SJCRH30 (cell line): ENCODE measurements at regions not wholly inside any gene's neighbourhood (a gene's known extent, or its start where the extent isn't known, plus 50 kb on each side); places are given as distances from the start of the nearest gene placed in this dataset.
A peak's percentile ranks its signal among the peaks of the same experiment; 100 is the strongest.

Experiments
- DNase-seq, 2 experiments: peaks; one replicate each; pipeline ENCODE4 v3.0.0-alpha.2; 2015 to 2020
- H3K27ac ChIP-seq: fragments of 250-450 bp; sonication (Bioruptor Pico); 2 replicates; pipeline ENCODE4 v1.5.1; 2020; ENCODE audit warnings: mild to moderate bottlenecking, moderate library complexity
- H3K27me3 ChIP-seq: fragments of 250-450 bp; sonication (Bioruptor Pico); 2 replicates; pipeline ENCODE4 v1.5.1; 2020; ENCODE audit warnings: mild to moderate bottlenecking, moderate library complexity
- H3K36me3 ChIP-seq: fragments of 250-450 bp; sonication (Bioruptor Pico); 2 replicates; pipeline ENCODE4 v1.5.1; 2020; ENCODE audit warnings: mild to moderate bottlenecking, moderate library complexity
- H3K4me1 ChIP-seq: fragments of 250-450 bp; sonication (Bioruptor Pico); 2 replicates; pipeline ENCODE4 v1.5.1; 2020; ENCODE audit warnings: mild to moderate bottlenecking, moderate library complexity
- H3K4me3 ChIP-seq: fragments of 250-450 bp; sonication (Bioruptor Pico); 2 replicates; pipeline ENCODE4 v1.5.1; 2020; ENCODE audit warnings: mild to moderate bottlenecking, moderate library complexity
- H3K9me3 ChIP-seq: fragments of 250-450 bp; sonication (Bioruptor Pico); replicated peaks from 2 replicates; pipeline ENCODE4 v1.5.1; 2020; ENCODE audit warnings: mild to moderate bottlenecking, moderate library complexity

GRCh38 chr9:28841775-28842174 is 1268.5 kb upstream of the C9orf72 start:
- H3K9me3 ChIP-seq = no peaks in the 10 kb centered on the region
- no peaks in the 10 kb centered on the region for H3K4me1 ChIP-seq
- no peaks in the 10 kb centered on the region for H3K27me3 ChIP-seq
- DNase-seq = no peak
- no peak overlapping the region for H3K4me3 ChIP-seq
- no peaks in the 10 kb centered on the region for H3K36me3 ChIP-seq
- no peak overlapping the region for H3K27ac ChIP-seq

GRCh38 chr9:28847331-28847730 is 1274.0 kb upstream of the C9orf72 start:
- Histone ChIP-seq H3K4me1 (no peaks in the 10 kb centered on the region), H3K27me3 (no peaks in the 10 kb centered on the region), H3K9me3 (no peaks in the 10 kb centered on the region), H3K27ac (no peak overlapping the region), H3K36me3 (no peaks in the 10 kb centered on the region), H3K4me3 (no peak overlapping the region)
- DNase-seq = no peak

- no peaks in the 10 kb centered on the region for H3K36me3 ChIP-seq
- H3K27ac ChIP-seq = no peak overlapping the region
- no peaks in the 10 kb centered on the region for H3K4me1 ChIP-seq
- no peaks in the 10 kb centered on the region for H3K9me3 ChIP-seq
- no peak for DNase-seq
- no peak overlapping the region for H3K4me3 ChIP-seq
- H3K27me3 ChIP-seq = no peaks in the 10 kb centered on the region
Observed at GRCh38 chr9:28848671-28849070, 1275.4 kb upstream of the C9orf72 start.

GRCh38 chr9:28853477-28853876 is 1280.2 kb upstream of the C9orf72 start:
- H3K9me3 ChIP-seq = no peaks in the 10 kb centered on the region
- H3K4me1 ChIP-seq = no peaks in the 10 kb centered on the region
- H3K36me3 ChIP-seq = no peaks in the 10 kb centered on the region
- no peak overlapping the region for H3K4me3 ChIP-seq
- no peak overlapping the region for H3K27ac ChIP-seq
- no peak for DNase-seq
- H3K27me3 ChIP-seq = no peaks in the 10 kb centered on the region

- H3K36me3 ChIP-seq = no peaks in the 10 kb centered on the region
- H3K27me3 ChIP-seq = no peaks in the 10 kb centered on the region
- H3K9me3 ChIP-seq = no peaks in the 10 kb centered on the region
- no peak overlapping the region for H3K4me3 ChIP-seq
- H3K27ac ChIP-seq = peak overlapping the region; percentile 58
- peaks cover 25% of the 10 kb centered on the region for H3K4me1 ChIP-seq
- DNase-seq = peak; percentile 17 to 64
Observed at GRCh38 chr9:28866951-28867350, 1293.7 kb upstream of the C9orf72 start.

GRCh38 chr9:28868228-28868990 is 1295.1 kb upstream of the C9orf72 start:
- DNase-seq = no peak
- Histone ChIP-seq H3K27ac (no peak overlapping the region), H3K27me3 (no peaks in the 10 kb centered on the region), H3K4me3 (no peak overlapping the region), H3K36me3 (no peaks in the 10 kb centered on the region), H3K4me1 (peaks cover 21% of the 10 kb centered on the region), H3K9me3 (no peaks in the 10 kb centered on the region)

GRCh38 chr9:28882529-28882928 is 1309.2 kb upstream of the C9orf72 start:
- H3K9me3 ChIP-seq = no peaks in the 10 kb centered on the region
- H3K4me3 ChIP-seq = no peak overlapping the region
- H3K4me1 ChIP-seq = no peaks in the 10 kb centered on the region
- DNase-seq = no peak
- H3K36me3 ChIP-seq = no peaks in the 10 kb centered on the region
- no peaks in the 10 kb centered on the region for H3K27me3 ChIP-seq
- H3K27ac ChIP-seq = no peak overlapping the region

GRCh38 chr9:28883234-28883633 is 1310.0 kb upstream of the C9orf72 start:
- Histone ChIP-seq H3K4me3 (no peak overlapping the region), H3K27me3 (no peaks in the 10 kb centered on the region), H3K9me3 (no peaks in the 10 kb centered on the region), H3K27ac (no peak overlapping the region), H3K36me3 (no peaks in the 10 kb centered on the region), H3K4me1 (no peaks in the 10 kb centered on the region)
- DNase-seq = no peak

GRCh38 chr9:28887188-28887884 is 1314.1 kb upstream of the C9orf72 start:
- Histone ChIP-seq H3K4me3 (no peak overlapping the region), H3K27ac (no peak overlapping the region), H3K36me3 (no peaks in the 10 kb centered on the region), H3K9me3 (no peaks in the 10 kb centered on the region), H3K27me3 (no peaks in the 10 kb centered on the region), H3K4me1 (no peaks in the 10 kb centered on the region)
- no peak for DNase-seq

GRCh38 chr9:28888806-28889205 is 1315.5 kb upstream of the C9orf72 start:
- H3K27ac ChIP-seq = no peak overlapping the region
- H3K4me3 ChIP-seq = no peak overlapping the region
- H3K9me3 ChIP-seq = no peaks in the 10 kb centered on the region
- no peaks in the 10 kb centered on the region for H3K4me1 ChIP-seq
- H3K36me3 ChIP-seq = no peaks in the 10 kb centered on the region
- DNase-seq = no peak
- H3K27me3 ChIP-seq = no peaks in the 10 kb centered on the region

GRCh38 chr9:28892538-28892937 is 1319.3 kb upstream of the C9orf72 start:
- Histone ChIP-seq H3K4me1 (no peaks in the 10 kb centered on the region), H3K9me3 (no peaks in the 10 kb centered on the region), H3K36me3 (no peaks in the 10 kb centered on the region), H3K27me3 (no peaks in the 10 kb centered on the region), H3K4me3 (no peak overlapping the region), H3K27ac (no peak overlapping the region)
- no peak for DNase-seq

GRCh38 chr9:28899267-28899666 is 1326.0 kb upstream of the C9orf72 start:
- Histone ChIP-seq H3K27me3 (no peaks in the 10 kb centered on the region), H3K4me1 (no peaks in the 10 kb centered on the region), H3K9me3 (no peaks in the 10 kb centered on the region), H3K27ac (no peak overlapping the region), H3K36me3 (no peaks in the 10 kb centered on the region), H3K4me3 (no peak overlapping the region)
- no peak for DNase-seq

GRCh38 chr9:28899926-28900325 is 1326.6 kb upstream of the C9orf72 start:
- Histone ChIP-seq H3K9me3 (no peaks in the 10 kb centered on the region), H3K27me3 (no peaks in the 10 kb centered on the region), H3K27ac (no peak overlapping the region), H3K4me1 (no peaks in the 10 kb centered on the region), H3K36me3 (no peaks in the 10 kb centered on the region), H3K4me3 (no peak overlapping the region)
- DNase-seq = no peak

GRCh38 chr9:28900406-28900805 is 1327.1 kb upstream of the C9orf72 start:
- Histone ChIP-seq H3K4me1 (no peaks in the 10 kb centered on the region), H3K4me3 (no peak overlapping the region), H3K36me3 (no peaks in the 10 kb centered on the region), H3K9me3 (no peaks in the 10 kb centered on the region), H3K27ac (no peak overlapping the region), H3K27me3 (no peaks in the 10 kb centered on the region)
- DNase-seq = no peak

- no peaks in the 10 kb centered on the region for H3K4me1 ChIP-seq
- DNase-seq = no peak
- no peak overlapping the region for H3K27ac ChIP-seq
- H3K4me3 ChIP-seq = no peak overlapping the region
- no peaks in the 10 kb centered on the region for H3K36me3 ChIP-seq
- no peaks in the 10 kb centered on the region for H3K9me3 ChIP-seq
- H3K27me3 ChIP-seq = no peaks in the 10 kb centered on the region
Observed at GRCh38 chr9:28909526-28909925, 1336.2 kb upstream of the C9orf72 start.

GRCh38 chr9:28912621-28913020 is 1339.3 kb upstream of the C9orf72 start:
- no peak overlapping the region for H3K27ac ChIP-seq

More at GRCh38 chr9:28912621-28913020, 1339.3 kb upstream of the C9orf72 start:
- H3K36me3 ChIP-seq = no peaks in the 10 kb centered on the region
- H3K9me3 ChIP-seq = no peaks in the 10 kb centered on the region
- no peak overlapping the region for H3K4me3 ChIP-seq
- no peak for DNase-seq
- H3K4me1 ChIP-seq = no peaks in the 10 kb centered on the region
- H3K27me3 ChIP-seq = no peaks in the 10 kb centered on the region
